Panc1 (cell line): ENCODE measurements at regions not wholly inside any gene's neighbourhood (a gene's known extent, or its start where the extent isn't known, plus 50 kb on each side); places are given as distances from the start of the nearest gene placed in this dataset.

Experiments used
- ATAC-seq: fragments of 200-7000 bp; cut with Tn5 transposase; 2 replicates; pipeline ENCODE4 v1.9.1; 2020; ENCODE audit warnings: mild to moderate bottlenecking, moderate library complexity
- BruUV-seq: library from RNA; stranded (reverse); fragments of 400-500 nt; replicated peaks from 2 replicates; lab custom pipeline; 2021; lab: Mats Ljungman, UMichigan
- CTCF ChIA-PET: fragments of 300-600 bp; sonication (Branson Sonifier 250); formaldehyde crosslinking; loops from one replicate; lab custom pipeline; 2022; ENCODE audit warnings: antibody characterized with exemption; lab: Charles Lee
- POLR2A ChIA-PET: fragments of 300-600 bp; sonication (Branson Sonifier 250); formaldehyde crosslinking; loops from one replicate; lab custom pipeline; 2022; ENCODE audit warnings: antibody characterized with exemption; lab: Charles Lee
- DNase-seq: peaks from one replicate; pipeline ENCODE4 v3.0.0-alpha.2; 2010; ENCODE audit warnings: low read depth, low spot score
- H3K27ac ChIP-seq: 2 replicates; pipeline ENCODE4 v1.5.1; 2011; ENCODE audit warnings: mild to moderate bottlenecking, low read length, inconsistent platforms
- H3K27me3 ChIP-seq: fragments of 200-500 bp; sonication (Bioruptor generic); 2 replicates; pipeline ENCODE4 v1.6.0; 2014; ENCODE audit warnings: low read length, inconsistent platforms; ENCODE audit not compliant: control insufficient read depth, insufficient read depth
- H3K36me3 ChIP-seq: fragments of 200-500 bp; sonication (Bioruptor generic); 2 replicates; pipeline ENCODE4 v1.5.1; 2014; ENCODE audit warnings: inconsistent platforms, mild to moderate bottlenecking, low read length, moderate library complexity; ENCODE audit not compliant: control insufficient read depth, insufficient read depth
- H3K4me1 ChIP-seq: 2 replicates; pipeline ENCODE4 v1.5.1; 2011; ENCODE audit warnings: inconsistent platforms, mild to moderate bottlenecking, low read length, moderate library complexity; ENCODE audit not compliant: control insufficient read depth, insufficient read depth
- H3K4me3 ChIP-seq, 2 experiments: 2 replicates each; pipeline ENCODE4 v1.5.1; 2011 to 2012; ENCODE audit warnings: low read depth in 2 of 2, low read length in 2 of 2, mild to moderate bottlenecking in 2 of 2, inconsistent platforms in 1 of 2, moderate library complexity in 1 of 2
- H3K9me3 ChIP-seq: fragments of 200-500 bp; sonication (Bioruptor generic); 2 replicates; pipeline ENCODE4 v1.5.1; 2014; ENCODE audit warnings: low read depth, mild to moderate bottlenecking, inconsistent platforms, low read length, moderate library complexity; ENCODE audit not compliant: control insufficient read depth, insufficient read depth
- POLR2AphosphoS5 ChIP-seq: IDR thresholded peaks from 2 replicates; pipeline ENCODE4 v1.6.1; 2012; ENCODE audit warnings: mild to moderate bottlenecking, low read depth, low read length, moderate library complexity
- REST ChIP-seq, 2 experiments: IDR thresholded peaks; 2 replicates each; pipeline ENCODE4 v1.6.1; 2011 to 2012; ENCODE audit warnings: low read depth in 2 of 2, control low read depth in 1 of 2, low read length in 1 of 2, mild to moderate bottlenecking in 1 of 2, moderate library complexity in 1 of 2; ENCODE audit not compliant: insufficient read depth in 1 of 2
- SIN3A ChIP-seq: IDR thresholded peaks from 2 replicates; pipeline ENCODE4 v1.6.1; 2012; ENCODE audit warnings: low read depth, mild to moderate bottlenecking, low read length, moderate library complexity, borderline replicate concordance; ENCODE audit not compliant: insufficient read depth
- TCF7L2 ChIP-seq: IDR thresholded peaks from 2 replicates; pipeline ENCODE4 v1.6.1; 2011; ENCODE audit warnings: mild to moderate bottlenecking, low read depth, low read length, inconsistent platforms
- in situ Hi-C: cut with HindIII; loops from 2 replicates; pipeline ENCODE4 v1.10.0; 2016; ENCODE audit warnings: low sequenced_read_pairs, low pct_unique_long_range_greater_than_20kb
- intact Hi-C: fragments of 100-400 bp; cut with micrococcal nuclease; formaldehyde crosslinking; loops from one replicate; pipeline ENCODE4 v1.10.0; 2022; ENCODE audit not compliant: unreplicated experiment
- TF ChIP-seq, protein P1 (sequence below): fragments of 450-650 bp; IDR thresholded peaks from 2 replicates; pipeline ENCODE4 v1.5.1; 2017; ENCODE audit warnings: mild to moderate bottlenecking

- TF ChIP-seq TCF7L2 (no peak), POLR2AphosphoS5 (no peak), REST (IDR thresholded peaks at IDR 0.05; ENCODE audit: insufficient read depth in 1 of 2, low read depth in 2 of 2, low read length in 1 of 2) (no peak), SIN3A (no peak)
- TF ChIP-seq, protein P1, sequence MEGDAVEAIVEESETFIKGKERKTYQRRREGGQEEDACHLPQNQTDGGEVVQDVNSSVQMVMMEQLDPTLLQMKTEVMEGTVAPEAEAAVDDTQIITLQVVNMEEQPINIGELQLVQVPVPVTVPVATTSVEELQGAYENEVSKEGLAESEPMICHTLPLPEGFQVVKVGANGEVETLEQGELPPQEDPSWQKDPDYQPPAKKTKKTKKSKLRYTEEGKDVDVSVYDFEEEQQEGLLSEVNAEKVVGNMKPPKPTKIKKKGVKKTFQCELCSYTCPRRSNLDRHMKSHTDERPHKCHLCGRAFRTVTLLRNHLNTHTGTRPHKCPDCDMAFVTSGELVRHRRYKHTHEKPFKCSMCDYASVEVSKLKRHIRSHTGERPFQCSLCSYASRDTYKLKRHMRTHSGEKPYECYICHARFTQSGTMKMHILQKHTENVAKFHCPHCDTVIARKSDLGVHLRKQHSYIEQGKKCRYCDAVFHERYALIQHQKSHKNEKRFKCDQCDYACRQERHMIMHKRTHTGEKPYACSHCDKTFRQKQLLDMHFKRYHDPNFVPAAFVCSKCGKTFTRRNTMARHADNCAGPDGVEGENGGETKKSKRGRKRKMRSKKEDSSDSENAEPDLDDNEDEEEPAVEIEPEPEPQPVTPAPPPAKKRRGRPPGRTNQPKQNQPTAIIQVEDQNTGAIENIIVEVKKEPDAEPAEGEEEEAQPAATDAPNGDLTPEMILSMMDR: no peak
- DNase-seq: no peak
- no peak overlapping the region for H3K4me3 ChIP-seq
- no peaks in the 10 kb centered on the region for H3K36me3 ChIP-seq
- intact Hi-C loops (no loop called here), in situ Hi-C loops (no loop called here)
- no peaks in the 10 kb centered on the region for H3K27me3 ChIP-seq
- H3K27ac ChIP-seq: no peak overlapping the region
- ChIA-PET POLR2A (no interaction called here), CTCF (no interaction called here)
- no peaks in the 10 kb centered on the region for H3K9me3 ChIP-seq
- peak; percentile 33; the same call in 1 of the 2 replicates for ATAC-seq
- 0 out of 2 replicates have a peak, but pooled peaks cover 8% of the 10 kb centered on the region for H3K4me1 ChIP-seq
- no TSS peak for BruUV-seq
Measured at GRCh38 chr16:14373896-14374295, 256.2 kb downstream of the PARN start.

DNA sequence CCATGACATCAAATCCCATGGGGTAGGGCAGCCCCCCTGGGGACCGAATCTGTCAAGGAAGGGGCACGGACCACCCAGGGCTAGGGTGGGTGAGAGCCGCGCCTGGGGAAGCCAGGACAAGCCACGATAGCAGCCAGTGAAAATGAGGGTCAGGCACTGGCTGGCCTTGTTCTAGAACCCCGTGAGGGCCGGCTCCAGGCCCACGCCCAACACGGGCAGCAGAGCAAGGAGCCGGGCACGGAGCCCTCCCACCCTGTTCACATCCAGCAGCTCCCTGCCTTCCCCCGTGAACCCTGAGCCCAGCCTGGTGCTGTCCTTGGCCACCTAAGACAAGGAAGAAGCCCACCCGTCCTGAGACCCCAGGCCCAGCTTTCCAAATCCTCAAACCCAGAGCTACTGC is 256.7 kb downstream of the PARN start:
- H3K27me3 ChIP-seq: no peaks in the 10 kb centered on the region
- ATAC-seq (no peak), DNase-seq (no peak)
- H3K36me3 ChIP-seq: no peaks in the 10 kb centered on the region
- no peaks in the 10 kb centered on the region for H3K9me3 ChIP-seq
- ChIA-PET POLR2A (no interaction called here), CTCF (no interaction called here)
- H3K4me1 ChIP-seq: 0 out of 2 replicates have a peak, but pooled peaks cover 8% of the 10 kb centered on the region
- intact Hi-C loops: no loop called here
- TF ChIP-seq, protein P1: no peak
- TF ChIP-seq TCF7L2 (no peak), POLR2AphosphoS5 (no peak), REST (IDR thresholded peaks at IDR 0.05; ENCODE audit: insufficient read depth in 1 of 2, low read depth in 2 of 2, low read length in 1 of 2) (no peak), SIN3A (no peak)
- BruUV-seq: no TSS peak
- no peak overlapping the region for H3K27ac ChIP-seq
- H3K4me3 ChIP-seq: no peak overlapping the region
- in situ Hi-C loops: no loop called here
